22Rv1 (cell line): ENCODE measurements at regions not wholly inside any gene's neighbourhood (a gene's known extent, or its start where the extent isn't known, plus 50 kb on each side); places are given as distances from the start of the nearest gene placed in this dataset.
A peak's percentile ranks its signal among the peaks of the same experiment; 100 is the strongest.

ENCODE experiments used
- H3K27ac ChIP-seq: fragments of 450-650 bp; 2 replicates; pipeline ENCODE4 v1.5.1; 2017
- ZFX ChIP-seq: fragments of 450-650 bp; IDR thresholded peaks from 2 replicates; pipeline ENCODE4 v1.6.1; 2017; ENCODE audit warnings: antibody characterized with exemption, borderline replicate concordance
- TF ChIP-seq, protein P1 (sequence below): fragments of 450-650 bp; IDR thresholded peaks from 2 replicates; pipeline ENCODE4 v1.5.1; 2017; ENCODE audit warnings: mild to moderate bottlenecking

DNA sequence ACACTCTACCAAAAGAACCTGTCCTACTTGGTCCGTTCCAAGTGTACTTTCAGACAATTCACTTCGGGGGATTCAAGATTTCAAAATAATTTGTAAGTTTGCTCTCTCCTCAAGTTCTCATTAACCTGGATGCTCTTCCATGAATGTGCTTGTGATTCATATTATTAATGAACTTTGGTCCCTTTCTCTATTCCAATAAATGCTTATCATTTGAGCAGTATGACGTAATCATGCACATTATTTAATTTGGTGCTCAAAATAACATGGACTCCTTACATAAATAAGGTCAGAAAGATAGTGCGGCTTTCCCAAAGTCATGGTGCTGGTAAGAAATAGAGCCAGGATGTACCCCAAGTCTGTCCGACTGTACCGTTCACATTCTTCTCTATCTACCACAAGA is 323.2 kb upstream of the SLCO3A1 start:
- TF ChIP-seq, protein P1, sequence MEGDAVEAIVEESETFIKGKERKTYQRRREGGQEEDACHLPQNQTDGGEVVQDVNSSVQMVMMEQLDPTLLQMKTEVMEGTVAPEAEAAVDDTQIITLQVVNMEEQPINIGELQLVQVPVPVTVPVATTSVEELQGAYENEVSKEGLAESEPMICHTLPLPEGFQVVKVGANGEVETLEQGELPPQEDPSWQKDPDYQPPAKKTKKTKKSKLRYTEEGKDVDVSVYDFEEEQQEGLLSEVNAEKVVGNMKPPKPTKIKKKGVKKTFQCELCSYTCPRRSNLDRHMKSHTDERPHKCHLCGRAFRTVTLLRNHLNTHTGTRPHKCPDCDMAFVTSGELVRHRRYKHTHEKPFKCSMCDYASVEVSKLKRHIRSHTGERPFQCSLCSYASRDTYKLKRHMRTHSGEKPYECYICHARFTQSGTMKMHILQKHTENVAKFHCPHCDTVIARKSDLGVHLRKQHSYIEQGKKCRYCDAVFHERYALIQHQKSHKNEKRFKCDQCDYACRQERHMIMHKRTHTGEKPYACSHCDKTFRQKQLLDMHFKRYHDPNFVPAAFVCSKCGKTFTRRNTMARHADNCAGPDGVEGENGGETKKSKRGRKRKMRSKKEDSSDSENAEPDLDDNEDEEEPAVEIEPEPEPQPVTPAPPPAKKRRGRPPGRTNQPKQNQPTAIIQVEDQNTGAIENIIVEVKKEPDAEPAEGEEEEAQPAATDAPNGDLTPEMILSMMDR: no peak
- TF ChIP-seq ZFX: no peak
- H3K27ac ChIP-seq: no peak overlapping the region

DNA sequence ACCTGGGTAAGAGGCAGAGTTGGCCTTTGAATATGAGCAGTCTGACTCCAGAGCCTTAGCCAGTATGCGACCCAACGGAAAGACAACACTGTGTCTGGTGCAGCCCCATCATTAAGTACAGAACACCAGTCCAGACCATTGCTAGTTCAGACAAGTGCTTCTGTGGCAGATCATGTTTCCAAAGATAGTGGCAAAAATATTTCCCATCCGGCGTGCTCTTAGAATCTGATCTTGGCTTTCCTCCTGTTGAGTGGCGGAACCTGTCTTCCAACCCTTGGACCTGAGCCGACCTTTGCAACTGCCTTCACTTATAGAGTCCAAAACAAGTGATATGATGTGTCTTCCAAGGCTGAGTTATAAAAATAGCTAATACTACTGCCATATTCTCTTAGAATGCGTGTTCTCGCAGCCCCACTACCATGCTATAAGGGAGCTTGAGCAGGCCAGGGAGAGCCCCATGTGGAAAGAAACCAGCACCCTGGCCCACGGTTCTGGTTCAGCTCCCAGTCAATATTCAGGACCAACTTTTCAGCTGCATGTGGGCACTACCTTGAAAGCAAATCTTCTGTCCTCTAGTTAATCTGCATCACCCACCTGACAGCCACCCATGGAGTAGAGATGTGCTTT is 322.4 kb upstream of the SLCO3A1 start:
- H3K27ac ChIP-seq: no peak overlapping the region
- TF ChIP-seq ZFX: no peak
- TF ChIP-seq, protein P1: no peak

DNA sequence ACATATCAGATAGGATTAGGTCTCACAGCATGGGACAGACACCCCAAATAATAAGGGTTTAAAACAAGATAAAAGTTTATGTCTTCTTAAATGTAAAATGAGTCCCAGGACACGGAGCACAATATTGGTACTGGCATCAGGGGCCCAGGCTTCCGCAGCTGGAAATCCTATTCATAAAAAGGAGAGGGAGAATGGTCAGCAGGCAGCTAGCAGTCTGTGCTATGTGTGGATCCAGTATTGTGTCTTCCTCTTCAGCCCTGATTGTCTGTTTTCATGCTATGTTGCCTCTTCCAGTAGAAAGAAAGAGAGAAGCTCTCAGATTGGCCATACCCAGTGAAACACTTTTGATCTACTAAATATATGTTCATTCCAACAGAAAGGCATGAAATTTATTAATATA is 319.3 kb upstream of the SLCO3A1 start:
- no peak overlapping the region for H3K27ac ChIP-seq
- TF ChIP-seq ZFX: no peak
- TF ChIP-seq, protein P1: no peak

DNA sequence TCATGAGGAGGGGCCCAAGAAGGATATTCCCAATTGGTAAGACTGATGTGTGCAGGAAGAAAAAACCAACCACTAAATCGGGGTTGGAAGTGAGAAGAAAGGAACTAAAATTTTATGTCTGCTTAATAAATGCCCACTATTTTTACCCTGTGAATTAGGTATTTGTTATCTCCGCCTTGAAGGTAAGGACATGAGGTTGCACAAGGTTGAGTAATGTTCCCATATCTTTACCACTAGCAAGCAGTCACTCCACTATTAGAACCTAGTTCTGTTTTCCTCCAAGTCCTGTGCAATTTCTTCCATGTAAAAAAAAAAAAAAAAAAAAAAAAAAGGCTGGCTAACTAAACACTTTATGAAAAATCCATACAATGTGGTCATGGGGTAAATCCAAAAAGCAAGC is 318.5 kb upstream of the SLCO3A1 start:
- no peak for TF ChIP-seq ZFX
- TF ChIP-seq, protein P1: no peak
- no peak overlapping the region for H3K27ac ChIP-seq

DNA sequence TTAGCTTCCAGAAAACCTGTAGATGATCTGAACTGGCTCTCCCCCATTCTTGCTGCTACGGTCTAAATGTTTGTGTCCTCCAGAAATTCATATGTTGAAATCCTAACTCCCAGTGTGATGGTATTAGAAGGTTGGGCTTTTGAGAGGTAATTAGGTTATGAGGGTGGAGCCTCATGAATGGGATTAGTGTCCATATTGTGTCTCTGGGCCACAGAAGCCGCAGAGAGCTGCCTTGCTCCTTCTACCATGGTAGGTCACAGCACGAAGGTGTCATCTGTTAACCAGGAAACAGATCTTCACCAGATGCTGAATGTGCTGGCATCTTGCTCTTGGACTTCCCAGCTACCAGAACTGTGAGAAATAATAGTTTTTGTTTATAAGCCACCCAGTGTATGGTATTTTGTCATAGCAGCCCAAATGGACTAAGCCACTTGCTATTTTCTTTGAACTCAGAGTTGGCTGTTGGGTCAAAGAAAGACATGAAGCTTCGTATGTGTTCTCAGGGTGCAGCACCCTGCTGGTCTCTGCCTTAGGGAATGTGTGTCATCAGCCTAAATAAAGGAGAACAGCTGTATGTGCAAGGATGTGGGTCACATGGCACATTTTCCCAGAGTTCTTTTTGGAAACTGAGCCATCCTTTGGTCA is 317.5 kb upstream of the SLCO3A1 start:
- peak overlapping the region; percentile 63 for H3K27ac ChIP-seq

DNA sequence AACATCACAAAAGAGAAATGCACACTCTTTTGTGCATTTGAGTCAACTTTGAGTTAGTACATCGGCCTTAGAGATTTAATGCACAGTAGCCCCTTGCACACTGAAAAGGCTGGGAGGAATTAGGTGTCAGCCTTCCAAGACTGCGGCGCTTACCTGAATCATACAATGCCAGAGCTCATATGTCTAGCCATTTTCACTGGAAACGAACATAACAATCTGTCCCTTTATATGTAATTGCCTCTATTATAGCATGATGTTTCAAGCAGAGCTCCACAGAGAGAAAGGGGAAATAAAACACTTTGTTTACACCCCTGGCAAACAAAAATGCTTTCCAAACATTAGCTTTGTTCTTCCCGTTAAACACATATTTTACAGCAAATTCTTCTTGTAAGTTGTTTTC is 315.7 kb upstream of the SLCO3A1 start:
- peak overlapping the region; percentile 63 for H3K27ac ChIP-seq
- TF ChIP-seq, protein P1: no peak
- TF ChIP-seq ZFX: no peak

More for the DNA sequence above, 317.5 kb upstream of the SLCO3A1 start:
- no peak for TF ChIP-seq ZFX
- TF ChIP-seq, protein P1: no peak

DNA sequence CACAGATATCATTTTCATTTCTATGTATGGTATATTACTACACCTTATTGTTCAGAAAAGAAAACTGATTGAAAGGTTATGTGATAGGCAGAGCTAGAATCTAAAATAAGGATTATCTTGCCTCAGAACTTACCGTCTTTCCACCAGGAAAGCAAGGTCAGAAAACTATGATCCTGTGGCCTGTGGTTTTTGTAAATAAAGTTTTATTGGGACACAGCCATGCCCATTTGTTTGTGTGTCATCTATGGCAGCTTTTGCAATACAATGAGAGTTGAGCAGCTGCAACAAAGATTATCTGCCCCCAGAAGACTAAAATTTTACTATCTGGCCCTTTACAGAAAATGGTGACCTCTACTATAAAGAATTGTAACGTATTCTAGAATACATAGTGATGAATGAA is 314.7 kb upstream of the SLCO3A1 start:
- TF ChIP-seq, protein P1: no peak
- no peak for TF ChIP-seq ZFX
- no peak overlapping the region for H3K27ac ChIP-seq
